Calu3 (cell line): ENCODE measurements at regions not wholly inside any gene's neighbourhood (a gene's known extent, or its start where the extent isn't known, plus 50 kb on each side); places are given as distances from the start of the nearest gene placed in this dataset.
A peak's percentile ranks its signal among the peaks of the same experiment; 100 is the strongest.

ENCODE experiments used
- BruUV-seq: library from RNA; stranded (reverse); fragments of 400-500 nt; replicated peaks from 2 replicates; lab custom pipeline; 2021; lab: Mats Ljungman, UMichigan
- CTCF ChIA-PET: fragments of 300-600 bp; sonication (Branson Sonifier 250); formaldehyde crosslinking; loops from one replicate; lab custom pipeline; 2022; ENCODE audit warnings: antibody characterized with exemption; lab: Charles Lee
- DNase-seq: peaks from one replicate; pipeline ENCODE4 v3.0.0; 2022
- H3K27ac Mint-ChIP-seq: one replicate; pipeline ENCODE4 v1.8.0; 2022; ENCODE audit warnings: mixed read lengths; ENCODE audit not compliant: unreplicated experiment
- H3K27me3 Mint-ChIP-seq: one replicate; pipeline ENCODE4 v1.8.0; 2022; ENCODE audit warnings: mixed read lengths; ENCODE audit not compliant: unreplicated experiment
- H3K36me3 Mint-ChIP-seq: one replicate; pipeline ENCODE4 v1.8.0; 2022; ENCODE audit warnings: mild to moderate bottlenecking, moderate library complexity, mixed read lengths; ENCODE audit not compliant: insufficient read depth, unreplicated experiment
- H3K4me1 Mint-ChIP-seq: one replicate; pipeline ENCODE4 v1.8.0; 2022; ENCODE audit warnings: mild to moderate bottlenecking, low read depth, mixed read lengths; ENCODE audit not compliant: unreplicated experiment
- H3K4me3 Mint-ChIP-seq: one replicate; pipeline ENCODE4 v1.8.0; 2022; ENCODE audit warnings: mild to moderate bottlenecking, low read depth, moderate library complexity, mixed read lengths; ENCODE audit not compliant: unreplicated experiment
- H3K9me3 Mint-ChIP-seq: one replicate; pipeline ENCODE4 v1.8.0; 2022; ENCODE audit warnings: low read depth, mixed read lengths; ENCODE audit not compliant: unreplicated experiment
- CTCF ChIP-seq: fragments of 200-600 bp; IDR thresholded peaks from one replicate; pipeline ENCODE4 v1.8.0; 2022; ENCODE audit warnings: antibody characterized with exemption; ENCODE audit not compliant: unreplicated experiment
- intact Hi-C: fragments of 100-400 bp; cut with micrococcal nuclease; formaldehyde crosslinking; loops from one replicate; pipeline ENCODE4 v1.10.0; 2022; ENCODE audit not compliant: unreplicated experiment

GRCh38 chr7:25559581-25560367 lies 331.5 kb upstream of the NPVF start:
- H3K4me1 Mint-ChIP-seq, result no peaks in the 10 kb centered on the region
- DNase-seq, result no peak
- BruUV-seq, result no TSS peak
- no peaks in the 10 kb centered on the region for H3K9me3 Mint-ChIP-seq
- no peaks in the 10 kb centered on the region for H3K36me3 Mint-ChIP-seq
- CTCF ChIA-PET, result interaction anchor here (1.3 kb wide), 1 partner anchor 169 kb away, joined by 3 read pairs; no protein-coding TSS in a partner anchor
- H3K4me3 Mint-ChIP-seq, result no peak overlapping the region
- no peak overlapping the region for H3K27ac Mint-ChIP-seq
- peaks cover 95% of the 10 kb centered on the region for H3K27me3 Mint-ChIP-seq
- intact Hi-C loops, result no loop called here
- TF ChIP-seq CTCF, result no peak

- CTCF ChIA-PET, result no interaction called here
- Mint-ChIP-seq H3K27ac (no peak overlapping the region), H3K4me3 (no peak overlapping the region), H3K36me3 (no peaks in the 10 kb centered on the region), H3K4me1 (no peaks in the 10 kb centered on the region), H3K27me3 (peaks cover 76% of the 10 kb centered on the region), H3K9me3 (no peaks in the 10 kb centered on the region)
- TF ChIP-seq CTCF, result no peak
- DNase-seq, result no peak
- intact Hi-C loops, result no loop called here
- BruUV-seq, result no TSS peak
These were observed 334.4 kb upstream of the NPVF start for GRCh38 chr7:25562673-25563182.

DNA sequence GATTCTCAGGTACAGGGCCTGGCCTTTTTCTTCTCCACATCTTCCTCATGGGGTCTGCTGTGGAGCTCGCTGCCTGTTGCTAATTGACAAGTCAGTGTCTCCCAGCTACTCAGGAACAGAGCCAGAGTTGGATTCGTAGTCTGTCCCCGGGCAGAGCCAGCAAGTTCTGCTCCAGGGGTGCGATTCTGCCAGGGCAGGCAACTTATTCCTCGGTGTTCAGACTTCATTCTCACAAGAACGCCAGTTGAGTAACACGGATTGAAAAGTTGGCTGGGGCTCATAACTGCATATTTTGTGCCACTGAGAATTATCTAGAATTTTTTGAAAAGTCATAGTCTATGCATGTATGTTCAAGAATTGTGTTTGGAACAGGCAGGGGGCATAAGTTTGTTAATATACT lies 336.7 kb upstream of the NPVF start:
- Mint-ChIP-seq H3K9me3 (no peaks in the 10 kb centered on the region), H3K36me3 (peaks cover 5% of the 10 kb centered on the region), H3K27ac (no peak overlapping the region), H3K4me1 (peaks cover 13% of the 10 kb centered on the region), H3K4me3 (no peak overlapping the region), H3K27me3 (peaks cover 53% of the 10 kb centered on the region)
- CTCF ChIA-PET, result interaction anchor here (1.0 to 3.3 kb wide), 6 partner anchors 147 to 321 kb away, joined by 3 to 22 read pairs (median 4); no protein-coding TSS in a partner anchor
- DNase-seq, result no peak
- no TSS peak for BruUV-seq
- intact Hi-C loops, result no loop called here
- no peak for TF ChIP-seq CTCF

- CTCF ChIA-PET, result interaction anchor here (0.9 to 3.3 kb wide), 6 partner anchors 173 to 322 kb away, joined by 3 to 22 read pairs (median 4); no protein-coding TSS in a partner anchor
- no peak overlapping the region for H3K27ac Mint-ChIP-seq
These were observed 337.7 kb upstream of the NPVF start for GRCh38 chr7:25565949-25566348.

More at GRCh38 chr7:25565949-25566348, 337.7 kb upstream of the NPVF start:
- peaks cover 13% of the 10 kb centered on the region for H3K4me1 Mint-ChIP-seq
- H3K27me3 Mint-ChIP-seq, result peaks cover 43% of the 10 kb centered on the region
- TF ChIP-seq CTCF, result peak; percentile 100
- H3K36me3 Mint-ChIP-seq, result peaks cover 5% of the 10 kb centered on the region
- no TSS peak for BruUV-seq
- H3K4me3 Mint-ChIP-seq, result no peak overlapping the region
- intact Hi-C loops, result loop anchor here (1.0 kb wide), 2 partner anchors 175 to 305 kb away; no protein-coding TSS in a partner anchor
- no peaks in the 10 kb centered on the region for H3K9me3 Mint-ChIP-seq
- peak; percentile 70 for DNase-seq
